Astrocyte (in vitro differentiated cells and primary cell): ENCODE measurements at regions not wholly inside any gene's neighbourhood (a gene's known extent, or its start where the extent isn't known, plus 50 kb on each side); places are given as distances from the start of the nearest gene placed in this dataset.
"Not testable (repeated sequence)": the region's sequence is repeated elsewhere in the genome, so short reads cannot be mapped to it uniquely, and the experiment has no call there.

Source experiments
- DNase-seq: peaks from one replicate; pipeline ENCODE4 v3.0.0-alpha.2; 2010; ENCODE audit warnings: low read depth
- FAIRE-seq: peaks from 2 replicates; lab custom pipeline; 2011; peaks lifted over from hg19 to GRCh38; lab: Jason Lieb, UNC
- H2AFZ ChIP-seq: 2 replicates; pipeline ENCODE4 v1.6.0; 2012; ENCODE audit warnings: low read depth, low read length, inconsistent platforms
- H3K27ac ChIP-seq: 2 replicates; pipeline ENCODE4 v1.5.1; 2011; ENCODE audit warnings: low read depth, low read length, inconsistent platforms
- H3K27me3 ChIP-seq: 2 replicates; pipeline ENCODE4 v1.6.0; 2011; ENCODE audit warnings: low read length, inconsistent platforms; ENCODE audit not compliant: insufficient read depth
- H3K36me3 ChIP-seq: 2 replicates; pipeline ENCODE4 v1.5.1; 2011; ENCODE audit warnings: low read length, inconsistent platforms; ENCODE audit not compliant: insufficient read depth
- H3K4me1 ChIP-seq: 2 replicates; pipeline ENCODE4 v1.5.1; 2011; ENCODE audit warnings: low read length, inconsistent platforms; ENCODE audit not compliant: insufficient read depth
- H3K4me2 ChIP-seq: 2 replicates; pipeline ENCODE4 v1.6.0; 2012; ENCODE audit warnings: low read length, inconsistent platforms
- H3K4me3 ChIP-seq: 2 replicates; pipeline ENCODE4 v1.5.1; 2011; ENCODE audit warnings: low read depth, mild to moderate bottlenecking, low read length, inconsistent platforms; ENCODE audit not compliant: insufficient read depth
- H3K79me2 ChIP-seq: 2 replicates; pipeline ENCODE4 v1.6.0; 2012; ENCODE audit warnings: mild to moderate bottlenecking, low read length, inconsistent platforms; ENCODE audit not compliant: insufficient read depth
- H3K9ac ChIP-seq: 2 replicates; pipeline ENCODE4 v1.6.0; 2012; ENCODE audit warnings: mild to moderate bottlenecking, low read length, inconsistent platforms
- H3K9me3 ChIP-seq: 2 replicates; pipeline ENCODE4 v1.5.1; 2012; ENCODE audit warnings: low read depth, mild to moderate bottlenecking, low read length, inconsistent platforms; ENCODE audit not compliant: insufficient read depth
- H4K20me1 ChIP-seq: 2 replicates; pipeline ENCODE4 v1.6.0; 2012; ENCODE audit warnings: low read length, inconsistent platforms; ENCODE audit not compliant: insufficient read depth
- H3K27ac Mint-ChIP-seq: one replicate; pipeline ENCODE4 v1.8.0; 2021; ENCODE audit warnings: mild to moderate bottlenecking, mixed read lengths; ENCODE audit not compliant: unreplicated experiment
- H3K27me3 Mint-ChIP-seq: one replicate; pipeline ENCODE4 v1.8.0; 2021; ENCODE audit warnings: low read depth, mixed read lengths; ENCODE audit not compliant: unreplicated experiment
- H3K36me3 Mint-ChIP-seq: one replicate; pipeline ENCODE4 v1.8.0; 2021; ENCODE audit warnings: low read depth, mixed read lengths; ENCODE audit not compliant: unreplicated experiment
- H3K4me1 Mint-ChIP-seq: one replicate; pipeline ENCODE4 v1.8.0; 2021; ENCODE audit warnings: low read depth, mixed read lengths; ENCODE audit not compliant: unreplicated experiment
- H3K4me3 Mint-ChIP-seq: one replicate; pipeline ENCODE4 v1.8.0; 2021; ENCODE audit warnings: mild to moderate bottlenecking, moderate library complexity, mixed read lengths; ENCODE audit not compliant: unreplicated experiment
- H3K9me3 Mint-ChIP-seq: one replicate; pipeline ENCODE4 v1.8.0; 2021; ENCODE audit warnings: mild to moderate bottlenecking, mixed read lengths; ENCODE audit not compliant: unreplicated experiment

DNA sequence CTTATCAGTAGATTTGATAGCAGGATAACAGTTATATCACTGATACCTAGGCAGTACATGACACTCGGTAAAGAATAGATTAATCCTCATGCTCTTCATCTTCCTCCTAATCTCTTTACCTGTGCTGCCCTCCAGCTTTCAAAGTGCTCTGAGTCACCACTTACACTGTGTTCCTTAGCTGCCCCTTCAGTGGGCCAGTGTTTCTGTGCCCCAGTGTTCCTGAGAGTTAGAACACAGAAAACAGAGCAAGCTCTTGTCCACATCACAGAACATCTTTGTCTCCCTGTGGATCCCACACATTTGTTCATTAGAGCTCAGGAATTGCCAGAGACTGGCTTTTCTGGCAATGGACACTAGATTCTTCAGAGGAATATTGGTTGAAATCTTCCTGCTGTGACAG is 51.1 kb upstream of the XKR3 start:
- not testable (repeated sequence) for H3K79me2 ChIP-seq, H3K9me3 Mint-ChIP-seq, H3K9ac ChIP-seq, H3K4me3 ChIP-seq, H4K20me1 ChIP-seq, H3K36me3 Mint-ChIP-seq, H2AFZ ChIP-seq, H3K9me3 ChIP-seq, H3K4me1 ChIP-seq, H3K27ac Mint-ChIP-seq, H3K36me3 ChIP-seq, H3K27me3 Mint-ChIP-seq, FAIRE-seq, H3K27ac ChIP-seq, H3K4me2 ChIP-seq, H3K4me1 Mint-ChIP-seq, H3K4me3 Mint-ChIP-seq, H3K27me3 ChIP-seq, DNase-seq
